GM21526 (cell line): ENCODE measurements at regions not wholly inside any gene's neighbourhood (a gene's known extent, or its start where the extent isn't known, plus 50 kb on each side); places are given as distances from the start of the nearest gene placed in this dataset.

Experiments used
- ATAC-seq: cut with Tn5 transposase; IDR thresholded peaks from one replicate; pipeline ENCODE4 v1.9.1; 2021; ENCODE audit warnings: moderate library complexity; ENCODE audit not compliant: unreplicated experiment, low FRiP score

DNA sequence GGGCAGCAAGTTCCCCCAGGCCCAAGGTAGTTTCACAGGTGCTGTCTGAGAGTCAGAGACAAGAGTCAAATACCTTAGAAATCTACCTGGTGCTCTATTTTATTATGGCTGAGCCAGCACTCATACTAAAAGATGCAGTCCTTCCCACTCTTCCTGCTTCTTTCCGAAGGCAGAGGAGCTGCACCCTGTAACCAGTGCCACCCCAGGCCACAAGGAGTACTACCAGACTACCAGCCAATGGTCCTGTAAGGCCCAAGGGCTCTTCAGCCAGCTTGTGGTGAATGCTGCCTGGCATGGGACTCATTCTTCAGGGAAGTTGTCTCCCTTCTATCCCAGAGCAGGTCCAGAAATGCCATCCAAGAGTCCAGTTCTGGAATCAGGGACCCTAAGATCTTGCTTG, 203.8 kb upstream of the DUSP10 start:
- no peak for ATAC-seq

DNA sequence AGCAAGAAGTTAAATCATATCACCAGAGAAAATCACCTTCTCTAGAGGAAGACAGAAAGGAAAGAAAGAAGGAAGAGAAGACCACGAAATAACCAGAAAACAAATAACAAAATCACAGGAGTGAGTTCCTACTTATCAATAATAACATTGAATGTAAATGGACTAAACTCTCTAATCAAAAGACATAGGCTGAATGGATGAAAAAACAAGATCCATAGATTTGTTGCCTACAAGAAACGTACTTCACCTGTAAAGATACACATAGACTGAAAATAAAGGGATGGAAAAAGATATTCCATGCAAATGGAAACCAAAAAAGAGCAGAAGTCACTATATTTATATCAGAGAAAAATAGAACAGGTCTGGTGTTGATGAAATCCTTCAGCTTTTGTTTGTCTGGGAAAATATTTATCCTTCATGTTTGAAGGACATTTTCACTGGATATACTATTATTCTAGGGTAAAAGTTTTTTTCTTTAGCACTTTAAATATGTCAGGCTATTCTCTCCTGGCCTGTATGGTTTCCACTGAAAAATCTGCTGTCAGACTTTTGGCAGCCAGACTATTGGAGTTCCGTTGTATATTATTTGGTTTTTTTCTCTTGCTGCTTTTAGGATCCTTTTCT, 202.5 kb upstream of the DUSP10 start:
- no peak for ATAC-seq

DNA sequence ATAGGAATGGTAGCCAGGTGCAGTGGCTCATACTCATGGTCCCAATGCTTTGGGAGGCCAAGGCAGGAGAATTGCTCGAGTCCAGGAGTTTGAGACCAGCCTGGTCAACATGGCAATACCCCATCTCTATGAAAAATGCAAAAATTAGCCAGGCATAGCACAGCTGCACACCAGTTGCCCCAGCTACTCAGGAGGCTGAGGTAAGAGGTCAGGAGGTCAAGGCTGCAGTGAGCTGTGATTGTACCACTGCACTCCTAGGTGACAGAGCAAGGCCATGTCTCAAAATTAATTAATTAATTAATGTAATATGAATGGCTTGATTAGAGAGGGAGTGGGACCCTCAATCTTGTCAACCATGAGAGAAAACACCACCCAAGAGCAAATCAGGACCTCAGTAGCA, 198.7 kb upstream of the DUSP10 start:
- no peak for ATAC-seq

DNA sequence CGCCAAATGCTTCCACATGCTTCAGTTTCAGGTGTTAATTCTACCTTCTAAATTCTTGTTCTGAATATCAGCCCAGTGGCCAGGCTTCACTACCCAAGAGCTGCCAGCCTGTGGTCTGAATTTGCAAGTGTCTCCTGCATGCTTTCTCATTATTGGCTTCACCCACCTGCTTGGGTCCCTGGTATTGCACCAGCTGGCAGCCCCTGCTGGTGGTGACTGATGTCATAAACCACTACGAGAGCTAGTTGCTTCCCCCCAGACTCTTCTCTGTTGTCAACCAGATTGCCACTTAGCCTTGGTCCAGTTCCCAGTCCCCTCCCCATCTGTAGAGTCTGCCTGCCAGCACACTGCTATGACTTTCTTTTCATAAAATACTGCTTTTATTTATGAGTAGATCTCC, 197.7 kb upstream of the DUSP10 start:
- peak; percentile 86 for ATAC-seq

DNA sequence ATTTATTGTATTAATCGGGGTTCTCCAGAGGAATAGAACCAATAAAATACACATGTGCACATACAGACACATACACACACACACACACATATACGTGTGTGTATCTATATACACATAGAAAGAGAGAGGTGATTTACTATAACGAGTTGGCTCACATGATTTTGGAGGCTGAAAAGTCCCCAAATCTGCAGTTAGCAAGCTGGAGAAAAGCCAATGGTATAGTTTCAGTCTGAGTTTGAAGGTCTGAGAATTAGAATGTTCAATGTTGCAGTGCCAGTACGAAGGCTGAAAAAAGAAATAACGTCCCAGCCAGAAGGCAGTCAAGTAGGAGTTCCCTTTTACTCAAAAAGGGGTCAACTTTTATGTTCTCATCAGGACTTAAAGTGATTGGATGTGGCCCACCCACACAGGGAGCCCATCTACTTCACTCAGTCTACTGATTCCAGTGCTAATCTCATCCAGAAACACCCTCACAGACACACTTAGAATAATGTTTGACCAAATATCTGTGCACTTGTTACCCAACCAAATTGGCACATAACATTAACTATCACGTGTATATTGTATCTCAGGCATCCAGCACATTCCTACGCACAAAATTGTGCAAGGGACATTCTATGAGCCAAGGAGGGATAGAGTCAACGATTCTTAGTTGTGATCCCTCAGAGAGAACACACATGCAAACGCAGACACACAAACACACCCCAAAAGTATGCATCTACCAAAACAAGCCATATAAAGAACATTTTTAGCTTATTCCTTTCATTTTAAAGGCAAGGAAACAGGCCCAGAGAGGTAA, 195.5 kb upstream of the DUSP10 start:
- no peak for ATAC-seq

DNA sequence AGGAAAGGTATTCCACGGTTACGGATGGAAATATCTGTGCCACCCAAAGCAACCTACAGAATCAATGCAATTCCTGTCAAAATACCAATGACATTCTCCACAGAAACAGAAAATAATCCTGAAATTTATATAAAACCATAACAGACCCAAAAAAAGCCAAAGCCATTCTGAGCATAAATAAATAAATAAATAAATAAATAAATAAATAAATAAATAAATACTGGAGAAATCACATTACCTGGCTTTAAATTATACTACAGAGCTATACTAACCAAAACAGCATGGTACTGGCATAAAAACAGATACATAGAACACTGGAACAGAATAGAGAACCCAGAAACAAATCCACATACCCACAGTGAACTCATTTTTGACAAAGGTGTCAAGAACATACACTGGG, 191.9 kb upstream of the DUSP10 start:
- no peak for ATAC-seq

DNA sequence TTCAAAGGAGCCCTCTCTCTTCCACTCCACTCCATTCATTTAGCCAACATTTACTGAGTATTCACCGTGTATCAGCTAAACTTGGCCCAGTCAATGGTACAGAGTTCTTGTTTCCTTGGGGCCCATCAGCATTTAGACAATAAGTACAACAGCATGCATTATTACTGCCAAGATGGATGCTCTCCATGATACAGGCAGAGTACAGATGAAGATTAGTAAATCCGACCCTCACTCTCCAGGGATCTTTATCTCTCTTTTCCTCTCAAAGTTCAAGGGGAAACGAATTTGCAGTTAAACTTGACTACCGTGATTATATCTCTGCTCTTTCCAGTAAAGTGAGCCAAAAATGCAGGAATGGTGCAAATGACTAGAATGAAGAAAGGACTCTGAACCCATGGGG, 184.6 kb upstream of the DUSP10 start:
- ATAC-seq: no peak

DNA sequence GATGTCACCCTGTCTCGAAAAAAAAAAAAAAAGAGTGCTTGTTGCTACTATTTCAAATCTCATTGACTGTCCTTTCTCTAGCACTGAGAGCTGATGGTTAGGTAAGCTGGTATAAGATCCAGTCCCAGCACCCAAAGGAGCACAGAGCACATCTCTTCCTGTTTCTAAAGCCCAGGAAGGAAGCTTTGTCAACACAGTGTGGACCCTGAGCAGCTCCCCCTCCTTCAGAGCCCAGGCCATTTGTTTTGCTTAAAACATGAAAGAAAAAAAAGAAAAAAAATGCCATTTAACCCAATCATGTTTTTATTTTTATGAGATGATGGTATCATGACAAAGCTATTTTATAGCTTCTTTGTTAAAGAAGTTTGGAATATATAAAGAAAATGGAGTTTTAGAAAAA, 184.1 kb upstream of the DUSP10 start:
- no peak for ATAC-seq

DNA sequence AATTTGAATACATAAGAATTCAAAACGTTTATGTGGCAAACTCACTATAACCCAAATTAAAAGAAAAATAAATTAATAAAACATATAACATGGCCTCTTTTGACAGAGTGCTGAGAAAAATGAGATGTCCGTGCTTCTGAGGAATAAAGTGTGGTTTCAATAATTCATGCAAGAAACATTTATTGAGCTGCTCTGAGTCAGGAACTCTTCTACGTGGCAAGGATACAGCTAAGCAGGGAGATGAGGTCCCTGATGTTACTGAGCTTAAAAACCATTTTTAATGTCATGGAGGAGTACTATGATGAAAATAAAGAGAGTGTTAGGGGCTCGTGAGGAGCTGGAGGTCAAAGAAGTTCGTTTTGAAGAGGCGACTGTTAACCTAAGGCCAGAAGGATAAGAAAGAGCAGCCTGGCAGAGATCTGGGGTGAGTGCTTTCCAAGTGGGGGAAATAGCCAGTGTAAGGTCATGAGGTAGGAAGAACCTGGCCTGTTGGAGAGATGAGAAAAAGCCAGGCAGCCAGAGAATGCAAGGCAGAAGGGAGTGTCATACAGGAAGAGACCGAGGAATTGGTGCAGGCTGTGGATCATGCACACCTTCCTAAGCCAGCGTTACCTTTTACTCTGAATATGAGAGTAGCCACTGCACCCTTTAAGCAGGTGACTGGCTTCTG, 182.2 kb upstream of the DUSP10 start:
- ATAC-seq: no peak

DNA sequence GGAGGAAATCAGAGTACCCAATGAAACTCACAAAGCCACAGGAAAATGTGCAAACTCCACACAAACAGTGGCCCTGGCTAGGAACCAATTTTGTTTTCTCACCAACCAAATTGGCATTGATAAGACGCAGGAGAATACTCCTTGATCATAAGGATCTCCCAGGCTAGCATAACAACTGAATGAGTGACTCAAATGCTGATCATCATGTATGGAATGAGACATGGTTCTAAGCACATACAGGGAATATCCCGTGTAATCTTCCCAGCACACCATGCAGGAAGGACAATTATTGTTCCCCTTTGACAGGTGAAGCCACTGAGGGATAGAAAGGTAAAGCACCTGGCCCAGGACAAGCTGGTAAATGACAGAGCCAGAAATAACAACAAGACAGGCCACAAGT, 180.0 kb upstream of the DUSP10 start:
- ATAC-seq: no peak

DNA sequence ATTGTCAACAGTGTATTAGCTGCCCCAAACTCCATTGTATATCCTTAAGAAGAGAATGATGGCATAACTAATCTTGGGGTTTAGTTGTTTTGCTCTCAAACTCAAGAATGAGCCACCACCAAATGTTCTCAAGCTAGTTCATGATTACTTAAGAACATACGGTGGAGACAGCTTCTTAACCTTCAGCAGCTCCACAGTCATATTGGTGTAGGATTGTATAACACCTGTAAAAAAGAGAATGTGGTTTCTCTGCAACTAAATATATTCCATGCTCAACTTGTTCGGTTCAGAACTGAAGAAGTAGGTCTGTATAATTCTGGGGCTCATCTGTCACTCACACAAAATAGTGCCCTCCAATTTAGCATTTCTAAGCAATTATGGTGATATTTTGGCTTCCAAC, 177.9 kb upstream of the DUSP10 start:
- ATAC-seq: no peak

DNA sequence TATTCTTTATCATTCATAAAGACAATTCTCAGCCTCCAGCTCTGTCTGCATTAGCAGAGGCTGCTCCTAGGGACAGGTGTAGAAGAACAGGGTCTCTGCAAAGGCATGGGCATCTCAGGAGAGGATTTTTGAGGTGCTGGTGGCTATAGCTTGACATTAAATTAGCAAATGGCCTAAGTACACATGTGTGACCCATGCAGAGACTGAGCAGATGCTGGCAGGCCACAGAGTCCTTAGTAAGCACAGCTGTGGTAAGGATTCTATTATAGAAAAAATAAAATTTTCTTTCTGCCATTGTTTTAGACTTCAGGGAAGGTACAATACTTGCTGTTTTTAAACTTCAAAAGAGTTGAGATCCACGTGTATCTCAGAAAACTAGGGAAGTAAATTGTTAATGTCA, 177.5 kb upstream of the DUSP10 start:
- no peak for ATAC-seq

DNA sequence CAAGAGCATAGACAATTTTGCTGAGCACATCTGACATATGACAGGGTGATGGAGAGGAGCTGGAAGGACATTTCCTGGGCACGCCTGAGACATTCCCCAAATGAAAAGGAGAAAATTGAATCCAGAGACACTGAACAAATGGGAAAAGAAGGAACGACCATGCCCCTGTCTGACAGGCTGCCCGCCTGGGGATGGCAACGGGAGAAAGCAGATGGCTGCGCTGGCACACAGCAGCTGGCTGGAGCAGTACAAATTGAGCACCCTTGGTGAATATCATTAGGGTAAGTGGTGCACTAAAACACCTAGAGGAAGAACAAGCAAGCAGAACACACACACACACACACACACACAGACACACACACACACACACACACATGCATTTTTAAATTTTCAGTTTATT, 174.3 kb upstream of the DUSP10 start:
- ATAC-seq: no peak

DNA sequence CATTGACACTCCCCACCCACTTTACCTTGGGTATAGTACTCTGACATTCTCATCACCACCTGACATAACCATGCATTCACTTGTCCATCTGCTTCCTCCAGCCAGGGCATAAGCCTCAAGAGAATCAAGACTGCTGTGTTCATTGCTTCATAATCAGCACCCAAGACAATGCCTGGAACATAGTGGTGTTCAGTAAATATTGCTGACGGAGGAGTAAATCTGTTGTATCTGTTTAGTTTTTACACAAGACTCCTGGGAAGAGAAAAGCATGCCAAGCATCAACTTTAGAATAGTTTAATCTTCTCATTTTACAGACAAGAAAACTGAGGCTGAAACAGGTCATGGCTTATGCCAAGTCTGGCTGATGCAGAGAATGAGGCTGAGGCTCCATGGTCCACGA, 173.9 kb upstream of the DUSP10 start:
- ATAC-seq: no peak

DNA sequence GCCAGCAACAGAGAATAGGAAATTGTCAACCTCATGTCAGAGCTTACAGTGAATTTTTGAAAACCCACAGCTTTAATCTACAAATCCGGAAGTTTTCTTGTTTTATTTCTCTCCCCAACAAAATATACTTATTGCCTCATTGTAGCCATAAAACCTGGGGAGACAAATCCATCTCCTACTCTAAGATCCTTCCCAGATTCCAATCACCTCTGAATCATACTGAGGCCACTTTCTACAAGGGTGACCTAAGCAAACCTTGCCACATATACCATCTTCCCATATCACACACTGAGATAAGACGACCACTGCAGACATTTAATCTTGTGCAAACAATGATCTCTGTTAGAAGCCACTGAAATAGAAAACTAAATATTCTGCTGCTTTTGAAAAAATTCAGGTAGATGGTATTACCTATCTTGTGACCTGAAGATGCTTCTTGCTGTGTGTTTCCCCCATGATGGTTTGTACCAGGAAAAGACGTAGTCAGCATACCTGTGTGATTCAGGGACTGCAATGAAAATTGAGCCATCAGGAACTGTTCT, 171.5 kb upstream of the DUSP10 start:
- ATAC-seq: no peak

DNA sequence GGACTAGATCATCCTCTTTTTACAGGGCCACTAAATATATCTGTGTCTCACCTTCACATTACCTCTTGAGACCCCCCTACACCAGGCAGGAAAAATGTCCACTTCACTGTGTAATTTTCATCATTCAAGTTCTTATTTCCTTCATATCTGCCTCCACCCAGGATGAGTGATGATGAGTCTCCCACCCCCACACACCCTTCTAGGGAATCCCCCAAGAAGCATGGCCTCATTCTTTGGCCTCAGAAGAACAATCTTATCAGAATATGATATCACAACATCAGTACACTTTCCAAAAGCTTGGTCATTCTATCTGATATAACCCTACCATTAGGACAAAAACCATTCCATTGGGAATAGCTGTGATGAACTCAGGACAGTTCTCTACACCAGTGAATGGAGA, 170.3 kb upstream of the DUSP10 start:
- ATAC-seq: no peak

DNA sequence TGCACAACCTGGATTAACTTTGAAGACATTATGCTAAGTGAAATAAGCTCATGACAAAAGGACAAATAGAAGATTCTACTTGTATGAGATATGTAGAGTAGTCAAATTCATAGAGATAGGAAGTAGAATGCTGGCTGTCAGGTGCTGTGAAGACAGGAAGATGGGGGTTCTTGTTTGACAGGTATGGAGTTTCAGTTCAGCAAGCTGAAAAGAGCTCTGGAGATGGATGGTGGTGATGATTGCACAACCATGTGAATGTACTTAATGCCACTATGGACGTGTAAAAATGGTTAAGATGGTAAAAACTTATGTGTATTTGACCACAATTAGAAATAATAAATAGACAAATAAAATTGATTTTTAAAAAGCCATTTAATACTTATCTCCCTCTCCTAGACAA, 169.8 kb upstream of the DUSP10 start:
- peak; percentile 85 for ATAC-seq

DNA sequence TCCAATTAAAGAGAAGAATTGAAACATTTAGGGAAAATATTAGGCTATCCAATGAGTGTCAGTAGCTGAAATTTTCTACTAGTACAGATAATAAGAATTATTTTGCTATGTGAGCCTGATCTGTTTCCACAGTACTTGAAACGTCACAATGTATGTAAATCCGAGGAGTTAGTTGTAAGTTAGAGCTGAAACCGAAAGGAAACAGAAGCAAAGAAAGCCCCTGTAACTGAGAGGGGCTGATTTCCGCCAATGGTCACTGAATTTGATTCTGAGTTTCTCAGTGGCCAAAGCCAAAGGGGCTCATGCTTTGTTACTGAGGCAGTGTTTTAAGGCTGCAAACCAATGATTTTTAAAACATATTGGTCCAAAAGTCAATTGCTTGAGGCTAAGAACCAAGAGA, 168.3 kb upstream of the DUSP10 start:
- ATAC-seq: no peak

DNA sequence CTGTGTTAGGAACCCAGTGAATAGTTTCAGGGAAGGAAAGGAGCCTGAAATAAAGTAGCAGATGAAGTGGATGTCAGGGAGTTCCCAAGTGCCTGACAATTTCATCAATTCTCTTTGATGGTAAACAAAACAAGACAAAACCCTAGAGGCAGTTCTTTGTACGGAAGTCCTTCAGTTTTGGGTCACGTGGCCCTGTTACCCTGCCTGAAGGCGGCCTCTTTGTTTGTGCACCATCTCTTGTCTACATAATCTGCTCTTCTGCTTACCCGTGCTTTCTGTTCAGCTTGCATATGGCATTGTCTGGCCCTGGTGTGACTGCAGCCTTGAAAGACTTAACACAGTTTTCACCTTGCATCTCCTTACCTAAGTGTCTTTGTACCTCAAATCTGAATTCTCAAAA, 166.7 kb upstream of the DUSP10 start:
- ATAC-seq: no peak

DNA sequence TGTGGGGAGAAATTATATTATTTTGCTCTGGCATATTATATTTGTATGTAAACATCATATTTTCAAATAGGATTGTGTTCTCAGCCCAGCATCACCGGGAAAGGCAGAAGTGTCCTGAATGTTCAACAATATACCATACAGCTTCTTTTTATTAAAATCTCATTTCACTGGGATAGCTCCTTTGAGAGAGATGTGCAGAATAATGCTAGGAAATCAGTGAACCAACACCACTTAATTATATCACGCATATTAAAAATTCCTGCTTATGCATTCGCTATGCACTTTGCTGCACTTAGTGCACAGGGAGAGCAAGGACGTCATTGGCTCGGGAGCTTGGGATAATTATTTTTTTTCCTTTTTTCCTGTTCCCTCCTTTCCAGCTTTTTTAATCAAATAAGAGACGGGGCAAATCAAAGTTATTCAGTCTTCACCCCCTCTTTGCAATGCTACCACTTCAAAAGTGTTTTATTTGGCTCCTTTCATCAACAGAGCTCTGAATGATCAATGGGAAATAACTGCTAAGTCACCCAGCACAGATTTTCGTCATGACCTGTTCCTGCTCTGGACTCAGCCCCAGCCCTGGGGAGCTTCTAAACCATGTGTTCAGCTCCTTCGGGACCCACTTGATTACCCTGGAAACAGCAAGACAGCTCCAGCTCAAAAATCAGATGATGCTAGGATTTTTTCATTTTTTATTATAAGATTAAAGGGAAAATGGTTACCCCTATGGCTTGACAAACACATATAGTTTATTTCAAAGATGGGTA, 165.5 kb upstream of the DUSP10 start:
- ATAC-seq: no peak

DNA sequence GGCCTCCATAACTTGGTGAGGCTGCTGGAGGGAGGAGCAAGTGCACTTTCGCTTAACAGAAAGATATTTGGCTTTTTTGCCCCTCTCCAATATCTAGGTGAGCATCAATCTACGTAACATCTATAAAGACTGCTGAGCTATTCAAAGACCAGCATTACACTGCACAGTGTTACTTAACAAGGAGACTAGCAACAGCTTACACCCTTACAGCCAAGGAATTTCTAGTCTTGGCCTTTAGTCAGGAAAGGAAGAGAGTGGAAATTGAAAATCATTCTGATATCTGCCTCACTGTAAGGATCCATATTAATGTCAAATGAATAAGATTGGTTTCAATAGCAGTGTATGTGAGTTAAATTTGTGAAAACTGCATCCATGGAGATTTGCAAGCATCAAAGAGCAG, 163.9 kb upstream of the DUSP10 start:
- ATAC-seq: no peak
